Lung (tissue), 11 donors: ENCODE measurements at regions not wholly inside any gene's neighbourhood (a gene's known extent, or its start where the extent isn't known, plus 50 kb on each side); places are given as distances from the start of the nearest gene placed in this dataset.
A peak's percentile ranks its signal among the peaks of the same experiment; 100 is the strongest.

ENCODE experiments used
- ATAC-seq: fragments of 200-7000 bp; cut with Tn5 transposase; one replicate; pipeline ENCODE4 v1.9.1; 2020; ENCODE audit warnings: moderate number of reproducible peaks; ENCODE audit not compliant: insufficient read depth, low FRiP score
- DNase-seq, 3 donors: peaks; one replicate each; pipeline ENCODE4 v3.0.0-alpha.2; 2013 to 2017
- H3K27ac ChIP-seq, 2 donors: one replicate each; pipeline ENCODE4 v1.5.1; 2013; ENCODE audit warnings: mild to moderate bottlenecking in 2 of 2, moderate library complexity in 2 of 2, control low read depth in 1 of 2, inconsistent platforms in 1 of 2, low read depth in 1 of 2, low read length in 1 of 2
- H3K27me3 ChIP-seq, 3 donors: one replicate each; pipeline ENCODE4 v1.5.1; 2013; ENCODE audit warnings: low read length in 2 of 3; ENCODE audit not compliant: control insufficient read depth in 3 of 3, insufficient read depth in 3 of 3
- H3K36me3 ChIP-seq, 4 donors: one replicate each; pipeline ENCODE4 v1.5.1; 2013; ENCODE audit warnings: low read length in 4 of 4, mild to moderate bottlenecking in 1 of 4, moderate library complexity in 1 of 4; ENCODE audit not compliant: control insufficient read depth in 4 of 4, insufficient read depth in 4 of 4
- H3K4me1 ChIP-seq, 5 donors: one replicate each; pipeline ENCODE4 v1.5.1; 2013; ENCODE audit warnings: low read length in 5 of 5, mild to moderate bottlenecking in 2 of 5, moderate library complexity in 1 of 5; ENCODE audit not compliant: control insufficient read depth in 5 of 5, insufficient read depth in 5 of 5
- H3K4me3 ChIP-seq: one replicate; pipeline ENCODE4 v1.5.1; 2013; ENCODE audit warnings: mild to moderate bottlenecking, control low read depth, moderate library complexity
- H3K9ac ChIP-seq, 2 donors: one replicate each; pipeline ENCODE4 v1.5.1; 2013; ENCODE audit warnings: low read length in 2 of 2, control low read depth in 1 of 2; ENCODE audit not compliant: insufficient read depth in 1 of 2
- H3K9me3 ChIP-seq, 4 donors: one replicate each; pipeline ENCODE4 v1.5.1; 2013; ENCODE audit warnings: low read length in 3 of 4, mild to moderate bottlenecking in 1 of 4, moderate library complexity in 1 of 4; ENCODE audit not compliant: control insufficient read depth in 4 of 4, insufficient read depth in 3 of 4
- CTCF ChIP-seq: IDR thresholded peaks from 2 replicates; pipeline ENCODE4 v1.5.1; 2012; ENCODE audit warnings: mild to moderate bottlenecking; ENCODE audit errors: control extremely low read depth, extremely low read depth
- WGBS, 2 donors: extraction: QIAGEN DNeasy Blood & Tissue Kit; methylation state at CpG; one replicate each; pipeline ENCODE4 v1.1.7; 2013; 5-methylcytosine and 5-hydroxymethylcytosine counted together
- donor health status: control.
- donor health status: control.
- donor health status: Bipolar disorder and iron deficiency.
- donor health status: healthy.
- donor health status: DM: yes; HTN: yes; CAD: no.

GRCh38 chr10:29946953-29947700 lies 112.3 kb downstream of the JCAD start:
- Histone ChIP-seq H3K36me3 (no peaks in the 10 kb centered on the region), H3K27ac (peak overlapping the region; percentile 7 to 87), H3K9ac (no peak overlapping the region), H3K4me3 (no peak overlapping the region), H3K4me1 (peaks cover 0 to 14% (median 5%) of the 10 kb centered on the region in 5 donors), H3K9me3 (no peaks in the 10 kb centered on the region), H3K27me3 (no peaks in the 10 kb centered on the region)
- ATAC-seq (peak; percentile 79), DNase-seq (no peak)
- no peak for TF ChIP-seq CTCF
- WGBS, 2 donors: 65 to 83% methylated on average over 9 of the region's 9 CpGs

DNA sequence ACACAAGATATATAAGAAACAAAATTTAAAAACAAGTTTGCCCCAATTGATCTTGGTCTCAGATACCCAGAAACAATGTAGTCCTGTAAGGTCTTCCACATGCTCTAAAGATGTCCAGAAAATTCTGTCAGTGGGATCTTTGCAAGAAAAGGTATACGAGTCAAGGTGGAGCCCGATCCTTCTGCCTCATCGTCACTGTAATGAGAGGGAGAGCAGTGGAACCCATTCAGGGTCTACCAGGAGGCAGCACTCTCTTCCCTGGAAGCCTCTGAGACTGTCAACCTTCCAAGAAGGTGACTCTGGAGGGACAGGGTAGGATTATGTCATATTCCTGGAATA lies 112.8 kb downstream of the JCAD start:
- Histone ChIP-seq H3K36me3 (no peaks in the 10 kb centered on the region), H3K27ac (peak overlapping the region in 1 of 2 donors; percentile 7), H3K9ac (no peak overlapping the region), H3K4me3 (no peak overlapping the region), H3K9me3 (peaks cover 0 to 1% (median 0%) of the 10 kb centered on the region in 4 donors), H3K4me1 (peaks cover 0 to 14% (median 5%) of the 10 kb centered on the region in 5 donors), H3K27me3 (no peaks in the 10 kb centered on the region)
- DNase-seq: no peak
- 92 to 96% methylated on average over 3 of the region's 3 CpGs for whole genome bisulfite sequencing, 2 donors
- ATAC-seq: no peak
- no peak for TF ChIP-seq CTCF

DNA sequence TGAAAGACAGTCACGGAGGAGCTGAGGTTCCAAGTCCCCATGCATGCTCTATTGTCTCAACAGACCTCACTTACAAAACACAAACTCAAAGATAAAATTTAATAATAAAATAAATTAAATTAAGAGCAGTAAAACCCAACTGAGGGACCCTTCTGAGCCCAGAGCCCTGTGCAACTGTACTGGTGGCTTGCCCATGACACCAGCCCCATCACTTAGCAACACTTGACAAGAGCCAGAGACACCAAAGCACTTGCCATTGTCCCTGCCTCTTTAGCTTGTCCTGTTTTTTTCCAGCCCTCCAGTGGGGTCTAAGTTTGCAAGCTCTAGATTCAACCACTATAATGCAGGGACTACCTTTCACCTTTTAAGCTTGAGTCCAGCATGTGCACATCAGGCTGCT lies 117.9 kb downstream of the JCAD start:
- DNase-seq: no peak

More for the DNA sequence above, 117.9 kb downstream of the JCAD start:
- H3K9me3 ChIP-seq: peaks cover 0 to 1% (median 0%) of the 10 kb centered on the region in 4 donors
- ATAC-seq: no peak
- H3K27me3 ChIP-seq: no peaks in the 10 kb centered on the region
- H3K27ac ChIP-seq: no peak overlapping the region
- H3K36me3 ChIP-seq: no peaks in the 10 kb centered on the region
- WGBS, 2 donors: 93 to 100% methylated on average over 1 of the region's 1 CpG
- H3K9ac ChIP-seq: no peak overlapping the region
- H3K4me1 ChIP-seq: no peaks in the 10 kb centered on the region
- H3K4me3 ChIP-seq: no peak overlapping the region
- no peak for TF ChIP-seq CTCF
